Chondrocyte (in vitro differentiated cells): ENCODE measurements at regions not wholly inside any gene's neighbourhood (a gene's known extent, or its start where the extent isn't known, plus 50 kb on each side); places are given as distances from the start of the nearest gene placed in this dataset.

Experiments used
- DNase-seq: peaks from one replicate; pipeline ENCODE4 v3.0.0; 2021; ENCODE audit warnings: mixed read lengths, low spot score
- H3K27ac Mint-ChIP-seq: one replicate; pipeline ENCODE4 v1.8.0; 2021; ENCODE audit warnings: mild to moderate bottlenecking, moderate library complexity, mixed read lengths; ENCODE audit not compliant: unreplicated experiment
- H3K27me3 Mint-ChIP-seq: 2 replicates; pipeline ENCODE4 v1.8.0; 2021; ENCODE audit warnings: low read depth, mixed read lengths
- H3K36me3 Mint-ChIP-seq: 2 replicates; pipeline ENCODE4 v1.8.0; 2021; ENCODE audit warnings: low read depth, mixed read lengths
- H3K4me1 Mint-ChIP-seq: 2 replicates; pipeline ENCODE4 v1.8.0; 2021; ENCODE audit warnings: low read depth, mild to moderate bottlenecking, mixed read lengths
- H3K4me3 Mint-ChIP-seq: one replicate; pipeline ENCODE4 v1.8.0; 2021; ENCODE audit warnings: mild to moderate bottlenecking, moderate library complexity, mixed read lengths; ENCODE audit not compliant: unreplicated experiment
- H3K9me3 Mint-ChIP-seq: 2 replicates; pipeline ENCODE4 v1.8.0; 2021; ENCODE audit warnings: low read depth, mixed read lengths
- TF ChIP-seq, protein P1 (sequence below): fragments of 200-600 bp; sonication (generic); IDR thresholded peaks from 2 replicates; pipeline ENCODE4 v1.5.0; 2021; ENCODE audit warnings: antibody characterized with exemption, mild to moderate bottlenecking, moderate library complexity

DNA sequence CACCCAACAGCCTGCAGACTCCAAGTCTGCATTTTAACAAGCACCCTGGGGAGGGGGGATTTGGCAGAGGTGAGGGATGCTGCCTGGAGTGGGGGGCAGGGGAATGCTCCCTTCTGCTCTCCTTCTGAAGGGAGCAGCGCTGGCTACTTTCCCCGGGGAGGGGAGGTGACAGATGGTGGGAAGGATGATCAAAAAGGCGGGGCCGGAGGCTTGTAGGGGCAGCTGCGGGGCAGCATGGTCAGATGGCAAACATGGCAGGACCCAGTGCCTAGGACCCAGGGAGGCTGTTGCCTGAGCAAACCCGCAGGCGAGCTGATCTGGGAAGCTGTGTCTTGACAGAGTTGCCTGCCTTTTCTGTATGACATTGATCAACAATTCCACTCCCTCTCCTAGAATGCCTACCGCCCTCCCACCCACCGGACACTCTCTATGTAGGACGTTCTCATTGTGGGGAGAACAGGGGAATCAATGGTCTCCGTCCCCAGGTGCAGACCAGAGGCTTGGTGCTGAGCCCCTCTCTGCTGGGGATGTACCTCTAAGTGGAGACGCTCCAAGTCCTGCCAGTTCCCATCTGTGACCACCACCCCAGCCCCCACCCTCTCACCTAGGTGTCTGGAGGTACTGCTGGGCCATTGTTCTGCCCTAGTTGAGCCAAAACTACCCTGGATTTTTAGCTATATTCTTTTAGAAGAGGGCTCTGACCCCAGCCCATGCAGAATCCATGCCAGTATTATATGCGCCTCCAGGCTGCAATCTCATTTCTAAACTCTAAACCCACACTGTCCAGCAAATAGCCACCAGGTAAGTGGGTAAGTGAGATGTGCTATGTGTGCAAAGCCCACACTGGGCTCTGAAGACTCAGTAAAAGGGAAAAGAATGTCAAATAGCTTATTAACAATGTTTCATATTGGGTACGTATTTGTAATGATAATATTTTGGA lies 89.7 kb upstream of the SEC11C start:
- no peak for DNase-seq
- Mint-ChIP-seq H3K36me3 (no peaks in the 10 kb centered on the region), H3K9me3 (no peaks in the 10 kb centered on the region), H3K4me1 (peaks cover 54% of the 10 kb centered on the region), H3K4me3 (no peak overlapping the region), H3K27me3 (no peaks in the 10 kb centered on the region), H3K27ac (no peak overlapping the region)
- TF ChIP-seq, protein P1, sequence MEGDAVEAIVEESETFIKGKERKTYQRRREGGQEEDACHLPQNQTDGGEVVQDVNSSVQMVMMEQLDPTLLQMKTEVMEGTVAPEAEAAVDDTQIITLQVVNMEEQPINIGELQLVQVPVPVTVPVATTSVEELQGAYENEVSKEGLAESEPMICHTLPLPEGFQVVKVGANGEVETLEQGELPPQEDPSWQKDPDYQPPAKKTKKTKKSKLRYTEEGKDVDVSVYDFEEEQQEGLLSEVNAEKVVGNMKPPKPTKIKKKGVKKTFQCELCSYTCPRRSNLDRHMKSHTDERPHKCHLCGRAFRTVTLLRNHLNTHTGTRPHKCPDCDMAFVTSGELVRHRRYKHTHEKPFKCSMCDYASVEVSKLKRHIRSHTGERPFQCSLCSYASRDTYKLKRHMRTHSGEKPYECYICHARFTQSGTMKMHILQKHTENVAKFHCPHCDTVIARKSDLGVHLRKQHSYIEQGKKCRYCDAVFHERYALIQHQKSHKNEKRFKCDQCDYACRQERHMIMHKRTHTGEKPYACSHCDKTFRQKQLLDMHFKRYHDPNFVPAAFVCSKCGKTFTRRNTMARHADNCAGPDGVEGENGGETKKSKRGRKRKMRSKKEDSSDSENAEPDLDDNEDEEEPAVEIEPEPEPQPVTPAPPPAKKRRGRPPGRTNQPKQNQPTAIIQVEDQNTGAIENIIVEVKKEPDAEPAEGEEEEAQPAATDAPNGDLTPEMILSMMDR = no peak

DNA sequence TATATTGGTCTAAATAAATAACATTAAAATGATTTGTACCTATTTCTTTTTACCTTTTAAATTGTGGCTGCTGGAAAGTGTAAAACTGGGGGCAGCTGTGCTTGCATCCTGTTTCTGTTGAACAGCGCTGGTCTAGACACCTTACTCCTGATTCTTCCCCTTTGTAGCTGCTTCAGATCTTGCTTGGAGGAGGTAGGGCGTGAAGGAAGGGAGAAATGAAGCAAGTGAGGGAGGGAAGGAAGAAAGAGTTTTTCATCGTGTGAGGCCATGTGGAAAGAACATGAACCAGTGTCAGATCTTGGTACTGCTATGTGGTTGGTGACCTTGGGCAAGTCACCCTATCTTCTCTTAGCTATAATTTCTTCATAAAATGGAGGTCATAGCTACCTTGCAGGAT lies 89.0 kb upstream of the SEC11C start:
- H3K36me3 Mint-ChIP-seq = no peaks in the 10 kb centered on the region
- DNase-seq = no peak
- TF ChIP-seq, protein P1 = no peak
- H3K27ac Mint-ChIP-seq = no peak overlapping the region
- H3K9me3 Mint-ChIP-seq = no peaks in the 10 kb centered on the region
- peaks cover 56% of the 10 kb centered on the region for H3K4me1 Mint-ChIP-seq
- no peaks in the 10 kb centered on the region for H3K27me3 Mint-ChIP-seq
- no peak overlapping the region for H3K4me3 Mint-ChIP-seq

DNA sequence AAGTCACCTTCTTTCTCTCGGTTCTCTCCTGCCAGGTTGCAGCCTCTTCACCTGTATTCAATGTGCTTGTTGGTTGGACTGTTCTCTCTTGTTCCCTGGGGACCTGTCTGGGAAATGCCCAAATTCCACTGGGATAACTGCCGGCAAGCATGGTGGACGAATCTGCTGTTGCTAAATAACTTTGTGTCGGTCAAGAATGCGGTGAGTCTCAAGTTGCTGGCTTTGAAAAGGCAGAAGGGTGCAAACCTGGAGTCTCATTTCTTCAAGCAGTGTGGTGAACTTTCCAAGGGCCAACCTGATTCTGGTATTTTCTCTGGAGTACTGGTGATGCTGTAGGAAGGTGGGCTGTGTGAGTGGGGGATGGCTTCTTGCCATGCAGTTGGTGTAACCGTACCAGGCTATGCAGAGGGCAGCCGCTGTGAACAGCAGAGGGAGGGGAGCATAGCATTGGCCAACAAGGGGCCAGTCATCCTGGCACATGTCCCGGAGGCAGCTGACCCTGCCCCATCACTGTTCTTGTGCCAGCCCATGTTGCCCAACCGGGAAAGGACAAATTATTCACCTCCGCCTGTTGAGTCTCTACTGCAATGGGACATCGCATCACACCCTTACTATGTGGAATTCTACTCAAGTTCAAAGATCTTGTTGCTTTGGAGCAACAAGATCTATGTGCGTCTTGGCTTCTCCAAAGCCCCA lies 88.1 kb upstream of the SEC11C start:
- H3K36me3 Mint-ChIP-seq = no peaks in the 10 kb centered on the region
- H3K9me3 Mint-ChIP-seq = no peaks in the 10 kb centered on the region
- DNase-seq = no peak
- peak overlapping the region; percentile 80 for H3K27ac Mint-ChIP-seq
- TF ChIP-seq, protein P1 = no peak
- no peaks in the 10 kb centered on the region for H3K27me3 Mint-ChIP-seq
- H3K4me1 Mint-ChIP-seq = peaks cover 62% of the 10 kb centered on the region
- H3K4me3 Mint-ChIP-seq = no peak overlapping the region

- Mint-ChIP-seq H3K27me3 (no peaks in the 10 kb centered on the region), H3K27ac (peak overlapping the region; percentile 70)
These were observed 86.5 kb upstream of the SEC11C start for GRCh38 chr18:59052965-59053820.

More at GRCh38 chr18:59052965-59053820, 86.5 kb upstream of the SEC11C start:
- peaks cover 72% of the 10 kb centered on the region for H3K4me1 Mint-ChIP-seq
- H3K36me3 Mint-ChIP-seq = no peaks in the 10 kb centered on the region
- no peaks in the 10 kb centered on the region for H3K9me3 Mint-ChIP-seq
- H3K4me3 Mint-ChIP-seq = peak overlapping the region; percentile 10
- no peak for DNase-seq
- TF ChIP-seq, protein P1 = no peak
